Type B pancreatic cell (in vitro differentiated cells): ENCODE measurements at regions not wholly inside any gene's neighbourhood (a gene's known extent, or its start where the extent isn't known, plus 50 kb on each side); places are given as distances from the start of the nearest gene placed in this dataset.

ENCODE experiments used
- DNase-seq: peaks from one replicate; pipeline ENCODE4 v3.0.0; 2021; ENCODE audit warnings: mixed read lengths; ENCODE audit not compliant: unreplicated experiment; ENCODE audit errors: extremely low spot score
- H3K27ac Mint-ChIP-seq: 2 replicates; pipeline ENCODE4 v1.8.0; 2021; ENCODE audit warnings: mild to moderate bottlenecking, mixed read lengths
- H3K27me3 Mint-ChIP-seq: 2 replicates; pipeline ENCODE4 v1.8.0; 2021; ENCODE audit warnings: mixed read lengths
- H3K36me3 Mint-ChIP-seq: 2 replicates; pipeline ENCODE4 v1.8.0; 2021; ENCODE audit warnings: mixed read lengths
- H3K4me1 Mint-ChIP-seq: one replicate; pipeline ENCODE4 v1.8.0; 2021; ENCODE audit warnings: mixed read lengths; ENCODE audit not compliant: unreplicated experiment
- H3K4me3 Mint-ChIP-seq: 2 replicates; pipeline ENCODE4 v1.8.0; 2021; ENCODE audit warnings: mild to moderate bottlenecking, mixed read lengths
- H3K9me3 Mint-ChIP-seq: 2 replicates; pipeline ENCODE4 v1.8.0; 2021; ENCODE audit warnings: mixed read lengths
- CTCF ChIP-seq: fragments of 200-600 bp; sonication (generic); conservative IDR thresholded peaks from 2 replicates; pipeline ENCODE4 v1.5.0; 2021; ENCODE audit warnings: antibody characterized with exemption, mild to moderate bottlenecking

GRCh38 chr10:93152136-93152535 lies 78.4 kb downstream of the CYP26A1 start:
- Mint-ChIP-seq H3K9me3 (peaks cover 18% of the 10 kb centered on the region), H3K4me3 (no peak overlapping the region), H3K36me3 (peaks cover 3% of the 10 kb centered on the region), H3K27me3 (peaks cover 43% of the 10 kb centered on the region), H3K27ac (no peak overlapping the region), H3K4me1 (peaks cover 12% of the 10 kb centered on the region)
- DNase-seq = no peak
- TF ChIP-seq CTCF = no peak

- DNase-seq = no peak
- H3K27me3 Mint-ChIP-seq = peaks cover 39% of the 10 kb centered on the region
- H3K9me3 Mint-ChIP-seq = peaks cover 27% of the 10 kb centered on the region
- no peak overlapping the region for H3K27ac Mint-ChIP-seq
- H3K4me3 Mint-ChIP-seq = no peak overlapping the region
- TF ChIP-seq CTCF = no peak
- H3K4me1 Mint-ChIP-seq = no peaks in the 10 kb centered on the region
- peaks cover 3% of the 10 kb centered on the region for H3K36me3 Mint-ChIP-seq
Observed at GRCh38 chr10:93154531-93154930, 80.8 kb downstream of the CYP26A1 start.

GRCh38 chr10:93160140-93160539 lies 86.4 kb downstream of the CYP26A1 start:
- no peak overlapping the region for H3K4me3 Mint-ChIP-seq
- H3K9me3 Mint-ChIP-seq = peaks cover 16% of the 10 kb centered on the region
- TF ChIP-seq CTCF = no peak
- no peaks in the 10 kb centered on the region for H3K4me1 Mint-ChIP-seq
- H3K27me3 Mint-ChIP-seq = peaks cover 33% of the 10 kb centered on the region
- DNase-seq = no peak
- no peaks in the 10 kb centered on the region for H3K36me3 Mint-ChIP-seq
- no peak overlapping the region for H3K27ac Mint-ChIP-seq

GRCh38 chr10:93160829-93161228 lies 87.1 kb downstream of the CYP26A1 start:
- Mint-ChIP-seq H3K36me3 (no peaks in the 10 kb centered on the region), H3K9me3 (peaks cover 11% of the 10 kb centered on the region), H3K27me3 (peaks cover 30% of the 10 kb centered on the region), H3K4me3 (no peak overlapping the region), H3K4me1 (no peaks in the 10 kb centered on the region), H3K27ac (no peak overlapping the region)
- TF ChIP-seq CTCF = no peak
- DNase-seq = no peak

GRCh38 chr10:93165367-93165766 lies 91.7 kb downstream of the CYP26A1 start:
- TF ChIP-seq CTCF = no peak
- Mint-ChIP-seq H3K4me3 (no peak overlapping the region), H3K27me3 (peaks cover 16% of the 10 kb centered on the region), H3K36me3 (no peaks in the 10 kb centered on the region), H3K27ac (no peak overlapping the region), H3K9me3 (peaks cover 9% of the 10 kb centered on the region), H3K4me1 (peaks cover 3% of the 10 kb centered on the region)
- DNase-seq = no peak

- Mint-ChIP-seq H3K27me3 (peaks cover 13% of the 10 kb centered on the region), H3K4me3 (no peak overlapping the region), H3K36me3 (no peaks in the 10 kb centered on the region), H3K9me3 (peaks cover 12% of the 10 kb centered on the region), H3K27ac (no peak overlapping the region), H3K4me1 (peaks cover 3% of the 10 kb centered on the region)
- TF ChIP-seq CTCF = no peak
- DNase-seq = no peak
Observed at GRCh38 chr10:93166134-93166533, 92.4 kb downstream of the CYP26A1 start.
